GM12865 (cell line): ENCODE measurements at regions not wholly inside any gene's neighbourhood (a gene's known extent, or its start where the extent isn't known, plus 50 kb on each side); places are given as distances from the start of the nearest gene placed in this dataset.

Source experiments
- DNase-seq: peaks from one replicate; pipeline ENCODE4 v3.0.0; 2010; ENCODE audit warnings: low read depth
- H3K4me3 ChIP-seq: 2 replicates; pipeline ENCODE4 v1.5.1; 2011; ENCODE audit warnings: mild to moderate bottlenecking, low read depth, low read length, control low read depth
- TF ChIP-seq, protein P1 (sequence below): IDR thresholded peaks from 2 replicates; pipeline ENCODE4 v1.5.1; 2011; ENCODE audit warnings: low read length, control low read depth, low read depth, inconsistent platforms; ENCODE audit not compliant: insufficient read depth; ENCODE audit errors: missing control alignments

GRCh38 chr5:116626945-116627679, 52.5 kb upstream of the SEMA6A start:
- H3K4me3 ChIP-seq: no peak overlapping the region
- TF ChIP-seq, protein P1, sequence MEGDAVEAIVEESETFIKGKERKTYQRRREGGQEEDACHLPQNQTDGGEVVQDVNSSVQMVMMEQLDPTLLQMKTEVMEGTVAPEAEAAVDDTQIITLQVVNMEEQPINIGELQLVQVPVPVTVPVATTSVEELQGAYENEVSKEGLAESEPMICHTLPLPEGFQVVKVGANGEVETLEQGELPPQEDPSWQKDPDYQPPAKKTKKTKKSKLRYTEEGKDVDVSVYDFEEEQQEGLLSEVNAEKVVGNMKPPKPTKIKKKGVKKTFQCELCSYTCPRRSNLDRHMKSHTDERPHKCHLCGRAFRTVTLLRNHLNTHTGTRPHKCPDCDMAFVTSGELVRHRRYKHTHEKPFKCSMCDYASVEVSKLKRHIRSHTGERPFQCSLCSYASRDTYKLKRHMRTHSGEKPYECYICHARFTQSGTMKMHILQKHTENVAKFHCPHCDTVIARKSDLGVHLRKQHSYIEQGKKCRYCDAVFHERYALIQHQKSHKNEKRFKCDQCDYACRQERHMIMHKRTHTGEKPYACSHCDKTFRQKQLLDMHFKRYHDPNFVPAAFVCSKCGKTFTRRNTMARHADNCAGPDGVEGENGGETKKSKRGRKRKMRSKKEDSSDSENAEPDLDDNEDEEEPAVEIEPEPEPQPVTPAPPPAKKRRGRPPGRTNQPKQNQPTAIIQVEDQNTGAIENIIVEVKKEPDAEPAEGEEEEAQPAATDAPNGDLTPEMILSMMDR: no peak
- peak; percentile 80 for DNase-seq

DNA sequence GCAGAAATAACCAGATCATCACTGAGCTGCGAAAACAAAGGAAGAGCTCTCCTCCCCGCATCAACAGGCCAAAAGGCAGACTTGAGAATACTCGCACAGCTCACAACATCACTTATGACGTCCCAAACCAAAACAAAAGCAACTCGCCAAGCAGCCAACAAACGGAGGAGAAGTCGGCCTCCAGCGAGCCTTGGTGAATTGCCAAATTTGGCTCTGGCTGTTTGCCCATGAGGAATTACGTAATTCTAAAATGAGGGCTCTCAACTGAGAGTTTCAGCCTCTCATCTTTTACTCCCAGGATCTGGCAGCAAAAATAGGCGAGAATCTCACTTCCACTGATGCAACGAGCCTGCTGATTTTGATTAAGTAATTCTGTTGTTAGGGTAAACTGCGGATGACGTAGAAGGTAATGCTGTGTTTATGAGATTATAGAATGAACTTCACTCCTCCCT, 51.7 kb upstream of the SEMA6A start:
- no peak for DNase-seq
- TF ChIP-seq, protein P1: no peak
- no peak overlapping the region for H3K4me3 ChIP-seq
